ENCODE measurements at regions not wholly inside any gene's neighbourhood (a gene's known extent, or its start where the extent isn't known, plus 50 kb on each side); places are given as distances from the start of the nearest gene placed in this dataset.

DNA sequence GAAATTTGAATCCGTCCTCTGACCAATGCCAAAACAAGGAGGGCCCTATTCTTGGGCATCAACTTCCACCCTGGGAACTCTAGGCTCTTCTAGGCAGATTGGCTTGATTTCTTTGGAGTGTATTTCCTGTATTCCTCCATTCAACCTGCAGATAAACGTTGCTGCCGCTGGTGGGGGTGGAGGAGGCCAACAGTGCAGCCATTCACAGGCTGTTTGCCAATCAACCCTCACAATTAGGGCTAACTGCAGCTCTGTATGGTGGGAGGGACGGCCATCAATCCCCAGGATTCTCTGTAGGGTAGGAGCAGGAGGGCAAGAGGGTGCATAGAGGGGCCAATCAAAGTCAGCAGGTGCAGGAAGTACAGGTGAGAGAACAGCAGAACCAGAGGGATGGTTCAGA, 273.1 kb upstream of the PROX1 start:
- H3K9ac ChIP-seq, result no peak overlapping the region
- no peaks in the 10 kb centered on the region for H3K36me3 ChIP-seq (ENCODE audit: control insufficient read depth, insufficient read depth, low read length)
- H3K27ac ChIP-seq, result no peak overlapping the region

GRCh38 chr1:213715182-213715581, 272.6 kb upstream of the PROX1 start:
- Histone ChIP-seq H3K4me3 (ENCODE audit: low read depth, low read length) (no peak overlapping the region), H3K9ac (no peak overlapping the region), H3K27me3 (ENCODE audit: control insufficient read depth, insufficient read depth, low read length) (no peaks in the 10 kb centered on the region), H3K27ac (no peak overlapping the region), H3K4me2 (ENCODE audit: low read length) (no peak overlapping the region), H3K4me1 (no peaks in the 10 kb centered on the region), H3K9me3 (ENCODE audit: control insufficient read depth, low read length) (no peaks in the 10 kb centered on the region), H2AFZ (no peak overlapping the region), H3K36me3 (ENCODE audit: control insufficient read depth, insufficient read depth, low read length) (no peaks in the 10 kb centered on the region), H3K79me2 (no peaks in the 10 kb centered on the region)
- TF ChIP-seq, protein P1, sequence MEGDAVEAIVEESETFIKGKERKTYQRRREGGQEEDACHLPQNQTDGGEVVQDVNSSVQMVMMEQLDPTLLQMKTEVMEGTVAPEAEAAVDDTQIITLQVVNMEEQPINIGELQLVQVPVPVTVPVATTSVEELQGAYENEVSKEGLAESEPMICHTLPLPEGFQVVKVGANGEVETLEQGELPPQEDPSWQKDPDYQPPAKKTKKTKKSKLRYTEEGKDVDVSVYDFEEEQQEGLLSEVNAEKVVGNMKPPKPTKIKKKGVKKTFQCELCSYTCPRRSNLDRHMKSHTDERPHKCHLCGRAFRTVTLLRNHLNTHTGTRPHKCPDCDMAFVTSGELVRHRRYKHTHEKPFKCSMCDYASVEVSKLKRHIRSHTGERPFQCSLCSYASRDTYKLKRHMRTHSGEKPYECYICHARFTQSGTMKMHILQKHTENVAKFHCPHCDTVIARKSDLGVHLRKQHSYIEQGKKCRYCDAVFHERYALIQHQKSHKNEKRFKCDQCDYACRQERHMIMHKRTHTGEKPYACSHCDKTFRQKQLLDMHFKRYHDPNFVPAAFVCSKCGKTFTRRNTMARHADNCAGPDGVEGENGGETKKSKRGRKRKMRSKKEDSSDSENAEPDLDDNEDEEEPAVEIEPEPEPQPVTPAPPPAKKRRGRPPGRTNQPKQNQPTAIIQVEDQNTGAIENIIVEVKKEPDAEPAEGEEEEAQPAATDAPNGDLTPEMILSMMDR (IDR thresholded peaks at IDR 0.05), result no peak

More for the DNA sequence above, 273.1 kb upstream of the PROX1 start:
- no peaks in the 10 kb centered on the region for H3K9me3 ChIP-seq (ENCODE audit: control insufficient read depth, low read length)
- no peak overlapping the region for H3K4me2 ChIP-seq (ENCODE audit: low read length)
- no peaks in the 10 kb centered on the region for H3K4me1 ChIP-seq
- H3K4me3 ChIP-seq (ENCODE audit: low read depth, low read length), result no peak overlapping the region
- H3K27me3 ChIP-seq (ENCODE audit: control insufficient read depth, insufficient read depth, low read length), result no peaks in the 10 kb centered on the region
- no peaks in the 10 kb centered on the region for H3K79me2 ChIP-seq
- H2AFZ ChIP-seq, result no peak overlapping the region
- TF ChIP-seq, protein P1 (IDR thresholded peaks at IDR 0.05), result no peak

DNA sequence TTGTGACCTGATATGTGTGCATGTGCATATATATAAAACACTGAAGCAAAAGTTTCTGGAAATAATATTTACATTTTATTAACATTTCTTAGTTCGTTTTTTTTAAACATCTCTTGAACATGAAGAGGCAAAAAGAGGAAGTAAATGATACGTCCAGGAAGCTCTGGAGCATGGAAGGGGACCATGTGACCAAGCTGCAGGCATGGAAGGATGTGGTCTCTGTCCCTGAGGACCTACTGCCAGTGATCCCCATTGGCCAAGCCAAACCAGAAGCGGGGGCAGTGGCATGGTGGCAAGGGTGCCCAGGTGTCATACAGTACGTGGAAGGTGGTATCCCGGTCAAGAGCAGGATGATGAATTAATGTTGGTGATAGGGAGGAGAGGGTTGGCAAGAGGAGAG, 268.3 kb upstream of the PROX1 start:
- Histone ChIP-seq H3K27ac (no peak overlapping the region), H2AFZ (no peak overlapping the region), H3K79me2 (no peaks in the 10 kb centered on the region), H3K4me1 (no peaks in the 10 kb centered on the region), H3K36me3 (ENCODE audit: control insufficient read depth, insufficient read depth, low read length) (no peaks in the 10 kb centered on the region), H3K4me3 (ENCODE audit: low read depth, low read length) (no peak overlapping the region), H3K9ac (no peak overlapping the region), H3K27me3 (ENCODE audit: control insufficient read depth, insufficient read depth, low read length) (no peaks in the 10 kb centered on the region), H3K4me2 (ENCODE audit: low read length) (no peak overlapping the region), H3K9me3 (ENCODE audit: control insufficient read depth, low read length) (no peaks in the 10 kb centered on the region)
- TF ChIP-seq, protein P1 (IDR thresholded peaks at IDR 0.05), result no peak

DNA sequence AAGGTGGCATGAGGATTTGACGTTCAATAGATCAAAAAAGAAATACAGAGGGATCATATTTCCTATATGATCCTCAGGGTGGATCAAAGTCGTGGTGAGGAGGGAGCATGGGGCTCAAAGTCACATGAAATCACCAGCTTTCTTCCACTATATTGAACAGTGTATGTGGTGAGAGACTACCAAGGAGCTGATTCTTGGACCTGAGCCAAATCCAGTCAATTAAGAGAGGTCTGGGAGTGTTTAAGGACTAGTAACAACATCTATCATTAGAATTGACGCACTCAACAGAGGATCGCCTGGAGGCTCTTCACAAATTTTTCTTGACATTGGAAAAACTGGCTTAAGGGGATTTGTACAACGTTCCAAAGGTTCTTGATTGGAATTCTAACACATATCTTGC, 267.7 kb upstream of the PROX1 start:
- H3K27ac ChIP-seq, result no peak overlapping the region
- no peak overlapping the region for H2AFZ ChIP-seq
- no peak overlapping the region for H3K4me2 ChIP-seq (ENCODE audit: low read length)
- H3K79me2 ChIP-seq, result no peaks in the 10 kb centered on the region
- H3K4me1 ChIP-seq, result no peaks in the 10 kb centered on the region
- TF ChIP-seq, protein P1 (IDR thresholded peaks at IDR 0.05), result no peak
- no peaks in the 10 kb centered on the region for H3K9me3 ChIP-seq (ENCODE audit: control insufficient read depth, low read length)
- H3K27me3 ChIP-seq (ENCODE audit: control insufficient read depth, insufficient read depth, low read length), result no peaks in the 10 kb centered on the region
- no peaks in the 10 kb centered on the region for H3K36me3 ChIP-seq (ENCODE audit: control insufficient read depth, insufficient read depth, low read length)
- H3K4me3 ChIP-seq (ENCODE audit: low read depth, low read length), result no peak overlapping the region
- H3K9ac ChIP-seq, result no peak overlapping the region

GRCh38 chr1:213723187-213723586, 264.6 kb upstream of the PROX1 start:
- Histone ChIP-seq H3K4me2 (ENCODE audit: low read length) (no peak overlapping the region), H3K27me3 (ENCODE audit: control insufficient read depth, insufficient read depth, low read length) (no peaks in the 10 kb centered on the region), H3K4me1 (no peaks in the 10 kb centered on the region), H3K9me3 (ENCODE audit: control insufficient read depth, low read length) (no peaks in the 10 kb centered on the region), H3K4me3 (ENCODE audit: low read depth, low read length) (no peak overlapping the region), H2AFZ (no peak overlapping the region), H3K36me3 (ENCODE audit: control insufficient read depth, insufficient read depth, low read length) (no peaks in the 10 kb centered on the region), H3K9ac (no peak overlapping the region), H3K79me2 (no peaks in the 10 kb centered on the region), H3K27ac (no peak overlapping the region)
- TF ChIP-seq, protein P1 (IDR thresholded peaks at IDR 0.05), result no peak
